ENCODE measurements at regions not wholly inside any gene's neighbourhood (a gene's known extent, or its start where the extent isn't known, plus 50 kb on each side); places are given as distances from the start of the nearest gene placed in this dataset.

DNA sequence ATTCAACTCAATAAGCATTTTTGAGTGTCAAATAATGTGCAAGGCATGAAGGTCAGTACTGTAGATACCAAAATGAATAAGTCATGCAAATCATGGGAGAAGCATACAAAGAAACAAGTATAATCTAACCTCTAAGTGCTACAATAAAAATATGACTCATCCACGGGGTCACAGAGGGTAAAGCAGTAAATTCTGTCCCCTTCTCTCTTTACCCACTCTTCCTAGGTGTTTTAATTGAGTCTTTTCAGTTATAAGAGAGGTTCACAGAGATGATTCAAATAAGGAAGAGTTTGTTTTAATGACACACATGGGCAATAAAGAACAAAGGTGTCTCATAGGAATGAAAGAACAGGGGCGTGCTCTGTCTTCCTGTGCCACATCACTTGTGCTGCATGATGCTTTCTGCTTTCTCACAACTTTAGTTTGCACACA is 71.5 kb upstream of the DAAM1 start:
- no peak for TF ChIP-seq ZNF423 (CRISPR knock-in tag; IDR thresholded peaks at IDR 0.05)
- TF ChIP-seq CREB1 (CRISPR knock-in tag; IDR thresholded peaks at IDR 0.05) = no peak
- TF ChIP-seq FOXP1 (CRISPR knock-in tag; IDR thresholded peaks at IDR 0.05; ENCODE audit: borderline replicate concordance) = no peak
- TF ChIP-seq, protein P1, sequence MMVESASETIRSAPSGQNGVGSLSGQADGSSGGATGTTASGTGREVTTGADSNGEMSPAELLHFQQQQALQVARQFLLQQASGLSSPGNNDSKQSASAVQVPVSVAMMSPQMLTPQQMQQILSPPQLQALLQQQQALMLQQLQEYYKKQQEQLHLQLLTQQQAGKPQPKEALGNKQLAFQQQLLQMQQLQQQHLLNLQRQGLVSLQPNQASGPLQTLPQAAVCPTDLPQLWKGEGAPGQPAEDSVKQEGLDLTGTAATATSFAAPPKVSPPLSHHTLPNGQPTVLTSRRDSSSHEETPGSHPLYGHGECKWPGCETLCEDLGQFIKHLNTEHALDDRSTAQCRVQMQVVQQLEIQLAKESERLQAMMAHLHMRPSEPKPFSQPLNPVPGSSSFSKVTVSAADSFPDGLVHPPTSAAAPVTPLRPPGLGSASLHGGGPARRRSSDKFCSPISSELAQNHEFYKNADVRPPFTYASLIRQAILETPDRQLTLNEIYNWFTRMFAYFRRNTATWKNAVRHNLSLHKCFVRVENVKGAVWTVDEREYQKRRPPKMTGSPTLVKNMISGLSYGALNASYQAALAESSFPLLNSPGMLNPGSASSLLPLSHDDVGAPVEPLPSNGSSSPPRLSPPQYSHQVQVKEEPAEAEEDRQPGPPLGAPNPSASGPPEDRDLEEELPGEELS (CRISPR knock-in tag; IDR thresholded peaks at IDR 0.05) = no peak
- TF ChIP-seq OVOL2 (CRISPR knock-in tag; IDR thresholded peaks at IDR 0.05; ENCODE audit: borderline replicate concordance) = no peak
- no peak for TF ChIP-seq ELF4 (CRISPR knock-in tag; IDR thresholded peaks at IDR 0.05; ENCODE audit: low read depth)
- no peak for TF ChIP-seq NR2C2 (CRISPR knock-in tag; IDR thresholded peaks at IDR 0.05)
- no peak for TF ChIP-seq EMX1 (CRISPR knock-in tag; IDR thresholded peaks at IDR 0.05)
- TF ChIP-seq, protein P2, sequence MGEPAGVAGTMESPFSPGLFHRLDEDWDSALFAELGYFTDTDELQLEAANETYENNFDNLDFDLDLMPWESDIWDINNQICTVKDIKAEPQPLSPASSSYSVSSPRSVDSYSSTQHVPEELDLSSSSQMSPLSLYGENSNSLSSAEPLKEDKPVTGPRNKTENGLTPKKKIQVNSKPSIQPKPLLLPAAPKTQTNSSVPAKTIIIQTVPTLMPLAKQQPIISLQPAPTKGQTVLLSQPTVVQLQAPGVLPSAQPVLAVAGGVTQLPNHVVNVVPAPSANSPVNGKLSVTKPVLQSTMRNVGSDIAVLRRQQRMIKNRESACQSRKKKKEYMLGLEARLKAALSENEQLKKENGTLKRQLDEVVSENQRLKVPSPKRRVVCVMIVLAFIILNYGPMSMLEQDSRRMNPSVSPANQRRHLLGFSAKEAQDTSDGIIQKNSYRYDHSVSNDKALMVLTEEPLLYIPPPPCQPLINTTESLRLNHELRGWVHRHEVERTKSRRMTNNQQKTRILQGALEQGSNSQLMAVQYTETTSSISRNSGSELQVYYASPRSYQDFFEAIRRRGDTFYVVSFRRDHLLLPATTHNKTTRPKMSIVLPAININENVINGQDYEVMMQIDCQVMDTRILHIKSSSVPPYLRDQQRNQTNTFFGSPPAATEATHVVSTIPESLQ (CRISPR knock-in tag; IDR thresholded peaks at IDR 0.05) = no peak
- TF ChIP-seq ZNF138 (CRISPR knock-in tag; conservative IDR thresholded peaks at IDR 0.05) = no peak
- no peak for TF ChIP-seq SMAD4 (CRISPR knock-in tag; IDR thresholded peaks at IDR 0.05)
- Mint-ChIP-seq H3K27ac (no peak overlapping the region), H3K36me3 (no peaks in the 10 kb centered on the region), H3K27me3 (ENCODE audit: low read depth) (no peaks in the 10 kb centered on the region; the same call in 1 of the 2 replicates), H3K4me1 (0 out of 2 replicates have a peak, but pooled peaks cover 4% of the 10 kb centered on the region), H3K4me3 (no peak overlapping the region), H3K9me3 (no peaks in the 10 kb centered on the region)
- DNase-seq (ENCODE audit: low spot score) (no peak), ATAC-seq (no peak)
- POLR2A ChIA-PET = no interaction called here
- CTCF ChIA-PET = no interaction called here

DNA sequence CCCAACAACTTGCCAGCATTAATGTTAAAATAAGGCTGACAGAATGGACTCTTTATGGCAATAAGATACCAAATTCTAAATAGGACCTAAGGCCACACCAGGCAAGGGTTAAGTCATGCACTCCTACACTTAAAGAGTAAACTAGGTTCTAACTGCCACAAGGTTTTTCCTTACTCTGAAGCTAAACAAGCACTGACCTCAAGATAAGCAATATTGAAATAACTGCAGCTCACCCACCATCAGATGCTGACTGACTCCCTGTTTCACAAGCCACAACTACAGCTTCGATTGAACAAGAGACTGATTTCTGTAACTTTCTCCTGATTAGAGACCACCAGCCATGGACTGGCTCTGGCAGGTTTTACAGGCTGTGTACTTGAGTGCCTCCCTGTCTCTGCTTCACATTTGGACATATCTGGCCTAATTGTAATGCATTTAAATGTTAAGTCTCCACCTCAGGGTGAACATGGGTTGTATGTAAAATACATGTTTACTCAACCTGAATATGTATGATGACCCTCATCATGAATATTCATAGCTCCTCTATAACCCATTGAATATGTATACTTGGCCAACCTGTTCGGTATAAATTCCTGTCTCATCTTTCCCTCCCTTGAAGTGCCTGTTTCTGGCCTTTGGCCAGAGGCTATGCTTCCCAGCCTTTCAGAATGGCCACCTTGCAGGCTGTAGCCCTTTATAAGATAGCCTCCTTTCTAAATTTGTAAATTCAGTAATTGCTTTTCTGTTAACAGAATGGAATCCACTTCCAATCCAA is 70.5 kb upstream of the DAAM1 start:
- Mint-ChIP-seq H3K9me3 (no peaks in the 10 kb centered on the region), H3K4me3 (no peak overlapping the region), H3K27me3 (ENCODE audit: low read depth) (no peaks in the 10 kb centered on the region; the same call in 1 of the 2 replicates), H3K4me1 (0 out of 2 replicates have a peak, but pooled peaks cover 4% of the 10 kb centered on the region), H3K36me3 (no peaks in the 10 kb centered on the region), H3K27ac (no peak overlapping the region)
- ATAC-seq (no peak), DNase-seq (ENCODE audit: low spot score) (no peak)
- CTCF ChIA-PET = no interaction called here
- TF ChIP-seq, protein P3, sequence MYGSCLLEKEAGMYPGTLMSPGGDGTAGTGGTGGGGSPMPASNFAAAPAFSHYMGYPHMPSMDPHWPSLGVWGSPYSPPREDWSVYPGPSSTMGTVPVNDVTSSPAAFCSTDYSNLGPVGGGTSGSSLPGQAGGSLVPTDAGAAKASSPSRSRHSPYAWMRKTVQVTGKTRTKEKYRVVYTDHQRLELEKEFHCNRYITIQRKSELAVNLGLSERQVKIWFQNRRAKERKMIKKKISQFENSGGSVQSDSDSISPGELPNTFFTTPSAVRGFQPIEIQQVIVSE (CRISPR knock-in tag; IDR thresholded peaks at IDR 0.05; ENCODE audit: borderline replicate concordance) = no peak
- TF ChIP-seq, protein P4, sequence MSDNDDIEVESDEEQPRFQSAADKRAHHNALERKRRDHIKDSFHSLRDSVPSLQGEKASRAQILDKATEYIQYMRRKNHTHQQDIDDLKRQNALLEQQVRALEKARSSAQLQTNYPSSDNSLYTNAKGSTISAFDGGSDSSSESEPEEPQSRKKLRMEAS (CRISPR knock-in tag; IDR thresholded peaks at IDR 0.05) = no peak
- no peak for TF ChIP-seq TEAD4 (CRISPR knock-in tag; IDR thresholded peaks at IDR 0.05)
- POLR2A ChIA-PET = no interaction called here

DNA sequence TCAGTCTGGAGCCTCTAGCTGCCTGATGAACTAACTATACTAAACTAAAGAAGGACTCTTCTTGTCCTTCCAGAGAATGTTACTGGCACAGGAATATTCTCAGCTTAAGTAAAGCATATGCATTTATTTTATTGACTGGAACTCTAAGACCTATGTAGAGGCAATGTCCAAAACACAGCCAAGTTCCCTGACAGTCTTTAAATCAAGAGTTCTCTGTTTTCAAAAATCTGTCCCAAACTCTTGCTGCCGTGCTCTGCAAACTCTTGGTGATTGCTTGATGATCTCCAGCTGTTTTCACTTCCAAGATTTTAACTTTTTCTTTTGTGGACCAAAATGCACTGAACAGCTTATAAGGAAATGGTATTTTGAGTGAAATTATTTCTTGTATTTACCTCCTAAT is 67.5 kb upstream of the DAAM1 start:
- TF ChIP-seq KAT7 (CRISPR knock-in tag; IDR thresholded peaks at IDR 0.05; ENCODE audit: borderline replicate concordance) = no peak
- TF ChIP-seq NR3C1 (CRISPR knock-in tag; conservative IDR thresholded peaks at IDR 0.05; ENCODE audit: low read depth) = no peak
- Mint-ChIP-seq H3K36me3 (no peaks in the 10 kb centered on the region), H3K4me3 (no peak overlapping the region), H3K27me3 (ENCODE audit: low read depth) (no peaks in the 10 kb centered on the region), H3K9me3 (no peaks in the 10 kb centered on the region), H3K27ac (no peak overlapping the region), H3K4me1 (0 out of 2 replicates have a peak, but pooled peaks cover 4% of the 10 kb centered on the region)
- ChIA-PET POLR2A (no interaction called here), CTCF (interaction anchor here (1.2 to 2.9 kb wide), 2 partner anchors 323 to 620 kb away, joined by 3 to 9 read pairs; no protein-coding TSS in a partner anchor)
- DNase-seq (ENCODE audit: low spot score) (no peak), ATAC-seq (no peak)
